ENCODE measurements at regions not wholly inside any gene's neighbourhood (a gene's known extent, or its start where the extent isn't known, plus 50 kb on each side); places are given as distances from the start of the nearest gene placed in this dataset.
"Not testable (repeated sequence)": the region's sequence is repeated elsewhere in the genome, so short reads cannot be mapped to it uniquely, and the experiment has no call there.

DNA sequence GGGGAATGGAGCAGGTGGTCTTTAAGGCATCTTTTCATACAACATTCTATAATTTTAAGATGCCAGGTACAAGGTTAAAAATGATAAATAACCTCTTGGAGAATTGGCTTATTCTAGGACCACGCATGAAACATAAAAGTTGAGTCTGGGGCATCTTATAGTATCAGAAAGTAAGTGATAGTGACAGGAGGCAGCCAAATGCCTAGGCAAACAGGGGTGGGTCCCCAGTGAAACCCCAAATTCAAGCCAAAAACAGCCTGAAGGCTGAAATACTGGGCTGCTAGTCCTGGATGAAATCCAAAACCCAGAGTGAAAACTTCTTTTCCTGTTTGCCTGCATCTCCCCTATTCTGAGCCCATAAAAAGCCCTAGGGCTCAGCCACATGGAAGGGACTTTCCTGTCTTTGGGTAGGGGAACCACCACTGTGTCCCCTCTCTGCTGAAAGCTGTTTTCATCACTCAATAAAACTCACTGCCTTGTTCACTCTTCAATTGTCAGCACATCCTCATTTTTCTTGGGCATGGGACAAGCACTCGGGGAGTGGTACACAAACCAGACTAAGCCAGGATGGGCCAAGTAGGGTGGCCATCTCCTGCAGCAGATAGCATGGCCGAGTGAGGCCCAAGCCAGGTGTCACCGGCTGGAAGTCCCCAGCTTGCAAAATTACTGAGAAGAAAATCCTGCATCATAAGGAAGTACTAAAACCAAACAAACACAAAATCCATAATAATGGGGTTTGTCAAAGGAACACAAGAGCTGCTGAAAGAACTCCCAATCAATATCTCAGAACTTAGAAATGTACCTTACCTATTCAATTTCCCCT is 241.6 kb upstream of the GALNT17 start:
- Mint-ChIP-seq H3K4me3 (ENCODE audit: unreplicated experiment) (no peak overlapping the region), H3K4me1 (ENCODE audit: low read depth, unreplicated experiment) (no peaks in the 10 kb centered on the region), H3K27me3 (ENCODE audit: unreplicated experiment) (peaks cover 2% of the 10 kb centered on the region), H3K27ac (ENCODE audit: unreplicated experiment) (no peak overlapping the region), H3K9me3 (ENCODE audit: unreplicated experiment) (peaks cover 6% of the 10 kb centered on the region), H3K36me3 (ENCODE audit: unreplicated experiment) (peaks cover 17% of the 10 kb centered on the region)
- TF ChIP-seq, protein P1, sequence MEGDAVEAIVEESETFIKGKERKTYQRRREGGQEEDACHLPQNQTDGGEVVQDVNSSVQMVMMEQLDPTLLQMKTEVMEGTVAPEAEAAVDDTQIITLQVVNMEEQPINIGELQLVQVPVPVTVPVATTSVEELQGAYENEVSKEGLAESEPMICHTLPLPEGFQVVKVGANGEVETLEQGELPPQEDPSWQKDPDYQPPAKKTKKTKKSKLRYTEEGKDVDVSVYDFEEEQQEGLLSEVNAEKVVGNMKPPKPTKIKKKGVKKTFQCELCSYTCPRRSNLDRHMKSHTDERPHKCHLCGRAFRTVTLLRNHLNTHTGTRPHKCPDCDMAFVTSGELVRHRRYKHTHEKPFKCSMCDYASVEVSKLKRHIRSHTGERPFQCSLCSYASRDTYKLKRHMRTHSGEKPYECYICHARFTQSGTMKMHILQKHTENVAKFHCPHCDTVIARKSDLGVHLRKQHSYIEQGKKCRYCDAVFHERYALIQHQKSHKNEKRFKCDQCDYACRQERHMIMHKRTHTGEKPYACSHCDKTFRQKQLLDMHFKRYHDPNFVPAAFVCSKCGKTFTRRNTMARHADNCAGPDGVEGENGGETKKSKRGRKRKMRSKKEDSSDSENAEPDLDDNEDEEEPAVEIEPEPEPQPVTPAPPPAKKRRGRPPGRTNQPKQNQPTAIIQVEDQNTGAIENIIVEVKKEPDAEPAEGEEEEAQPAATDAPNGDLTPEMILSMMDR (IDR thresholded peaks at IDR 0.05; ENCODE audit: partially characterized antibody, unreplicated experiment): no peak
- no peak for DNase-seq

DNA sequence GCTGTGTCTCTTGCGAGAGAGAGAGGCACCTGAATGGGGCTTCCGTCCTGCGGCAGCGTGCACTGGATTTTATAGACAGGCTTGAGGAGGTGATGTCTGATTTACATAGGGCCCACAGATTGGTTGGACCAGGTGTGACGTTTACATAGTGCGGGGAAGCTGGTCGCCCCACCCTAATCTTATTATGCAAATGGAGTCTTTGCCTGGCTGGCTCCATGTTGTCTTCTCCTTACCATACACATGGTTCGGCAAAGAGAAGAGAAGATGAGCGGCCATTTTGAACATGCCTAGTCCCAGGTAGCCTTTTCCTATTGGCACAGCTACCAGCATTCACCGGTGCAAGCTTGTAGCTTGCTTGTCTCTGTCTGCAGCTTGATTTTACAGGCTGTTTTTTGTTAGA is 238.5 kb upstream of the GALNT17 start:
- Mint-ChIP-seq H3K27me3 (ENCODE audit: unreplicated experiment) (peaks cover 2% of the 10 kb centered on the region), H3K27ac (ENCODE audit: unreplicated experiment) (no peak overlapping the region), H3K9me3 (ENCODE audit: unreplicated experiment) (peaks cover 4% of the 10 kb centered on the region), H3K4me1 (ENCODE audit: low read depth, unreplicated experiment) (no peaks in the 10 kb centered on the region), H3K36me3 (ENCODE audit: unreplicated experiment) (peaks cover 9% of the 10 kb centered on the region), H3K4me3 (ENCODE audit: unreplicated experiment) (no peak overlapping the region)
- DNase-seq: no peak
- TF ChIP-seq, protein P1 (IDR thresholded peaks at IDR 0.05; ENCODE audit: partially characterized antibody, unreplicated experiment): no peak

DNA sequence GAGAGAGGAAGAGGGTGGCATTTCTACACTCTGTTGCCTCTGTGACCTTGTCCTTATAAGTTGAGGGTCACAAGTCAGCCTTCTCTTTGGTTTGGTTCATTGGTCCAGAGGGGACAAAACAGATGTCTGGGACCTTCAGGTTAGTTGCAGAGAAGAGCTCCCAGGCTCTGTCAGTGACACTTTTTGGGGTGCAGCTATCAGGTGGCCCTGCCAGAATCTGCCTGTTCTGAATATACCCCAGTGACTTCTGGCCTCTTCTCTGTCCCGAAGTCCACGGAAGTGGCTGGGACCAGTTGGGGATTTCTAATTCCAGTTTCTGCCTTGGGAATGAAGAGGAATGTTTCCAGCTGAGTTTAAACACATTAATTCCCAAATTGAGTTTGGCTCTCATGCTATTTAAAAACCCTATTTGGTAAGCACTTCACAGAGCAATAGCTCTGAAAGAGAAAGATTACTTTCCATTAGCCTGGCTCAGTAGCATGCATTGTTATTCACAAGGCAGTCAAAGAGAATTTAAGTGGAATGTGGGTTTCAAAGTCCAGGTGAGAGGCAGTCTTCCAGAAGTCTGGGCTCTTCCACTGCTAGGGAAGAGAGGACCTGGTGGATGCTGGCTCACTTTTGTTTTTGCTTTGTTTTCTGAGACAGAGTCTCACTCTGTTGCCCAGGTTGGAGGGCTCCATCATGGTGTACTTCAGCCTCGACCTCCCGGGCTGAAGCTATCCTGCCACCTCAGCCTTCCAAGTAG is 237.8 kb upstream of the GALNT17 start:
- Mint-ChIP-seq H3K36me3 (ENCODE audit: unreplicated experiment) (peaks cover 9% of the 10 kb centered on the region), H3K27ac (ENCODE audit: unreplicated experiment) (no peak overlapping the region), H3K4me3 (ENCODE audit: unreplicated experiment) (no peak overlapping the region), H3K27me3 (ENCODE audit: unreplicated experiment) (no peaks in the 10 kb centered on the region), H3K9me3 (ENCODE audit: unreplicated experiment) (peaks cover 4% of the 10 kb centered on the region), H3K4me1 (ENCODE audit: low read depth, unreplicated experiment) (no peaks in the 10 kb centered on the region)
- TF ChIP-seq, protein P1 (IDR thresholded peaks at IDR 0.05; ENCODE audit: partially characterized antibody, unreplicated experiment): no peak
- DNase-seq: no peak

DNA sequence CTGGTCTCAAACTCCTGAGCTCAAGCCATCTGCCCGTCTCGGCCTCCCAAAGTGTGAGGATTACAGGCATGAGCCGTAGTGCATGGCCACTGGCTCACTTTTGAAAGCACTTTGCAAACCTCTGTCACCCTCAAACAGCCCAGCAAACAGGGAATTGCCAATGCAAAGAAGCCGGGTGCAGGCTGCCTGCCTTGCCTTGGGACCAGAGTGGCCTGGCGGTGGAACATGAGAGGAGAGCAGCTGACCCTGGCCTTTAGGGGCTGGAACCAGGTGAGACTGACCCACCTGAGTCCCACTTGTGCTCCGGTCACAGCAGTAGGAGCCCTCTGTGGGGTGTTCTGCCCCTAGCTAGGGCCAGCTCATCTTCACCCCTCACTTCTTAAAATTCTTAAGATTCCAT is 237.1 kb upstream of the GALNT17 start:
- no peaks in the 10 kb centered on the region for H3K4me1 Mint-ChIP-seq (ENCODE audit: low read depth, unreplicated experiment)
- DNase-seq: no peak
- H3K27ac Mint-ChIP-seq (ENCODE audit: unreplicated experiment): no peak overlapping the region
- H3K36me3 Mint-ChIP-seq (ENCODE audit: unreplicated experiment): peaks cover 9% of the 10 kb centered on the region
- peaks cover 4% of the 10 kb centered on the region for H3K9me3 Mint-ChIP-seq (ENCODE audit: unreplicated experiment)
- TF ChIP-seq, protein P1 (IDR thresholded peaks at IDR 0.05; ENCODE audit: partially characterized antibody, unreplicated experiment): no peak
- no peaks in the 10 kb centered on the region for H3K27me3 Mint-ChIP-seq (ENCODE audit: unreplicated experiment)
- no peak overlapping the region for H3K4me3 Mint-ChIP-seq (ENCODE audit: unreplicated experiment)

DNA sequence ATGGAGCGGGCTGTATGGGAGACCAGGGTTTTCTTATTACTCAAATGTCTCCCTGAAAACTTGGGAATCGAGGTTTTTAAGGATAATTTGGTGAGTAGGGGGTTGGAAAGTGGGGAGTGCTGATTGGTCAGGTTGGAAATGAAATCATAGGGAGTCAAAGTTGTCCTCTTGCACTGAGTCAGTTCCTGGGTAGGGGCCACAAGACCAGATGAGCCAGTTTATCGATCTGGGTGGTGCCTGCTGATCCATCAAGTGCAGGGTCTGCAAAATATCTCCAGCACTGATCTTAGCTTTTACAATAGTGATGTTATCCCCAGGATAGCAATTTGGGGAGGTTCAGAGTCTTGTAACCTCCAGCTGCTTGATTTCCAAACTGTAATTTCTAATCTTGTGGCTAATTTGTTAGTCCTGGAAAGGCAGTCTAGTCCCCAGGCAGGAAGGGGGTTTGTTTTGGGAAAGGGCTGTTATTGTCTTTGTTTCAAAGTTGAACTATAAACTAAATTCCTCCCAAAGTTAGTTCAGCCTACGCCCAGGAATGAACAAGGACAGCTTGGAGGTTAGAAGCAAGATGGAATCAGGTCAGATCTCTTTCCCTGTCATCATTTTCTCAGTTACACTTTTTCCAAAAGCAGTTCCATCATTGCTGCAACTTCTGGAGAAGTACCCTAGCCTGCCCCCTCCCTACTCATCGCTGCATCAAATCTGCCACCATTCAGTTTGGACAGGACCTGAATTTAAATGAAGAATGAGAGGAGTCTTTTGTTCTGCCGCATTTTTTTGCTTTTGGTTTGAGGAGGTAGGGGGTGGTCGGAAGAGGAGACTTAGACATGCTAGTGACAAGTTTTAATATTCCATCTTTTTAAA is 236.4 kb upstream of the GALNT17 start:
- not testable (repeated sequence) for H3K4me1 Mint-ChIP-seq (ENCODE audit: low read depth, unreplicated experiment); H3K9me3 Mint-ChIP-seq (ENCODE audit: unreplicated experiment); H3K4me3 Mint-ChIP-seq (ENCODE audit: unreplicated experiment); H3K27me3 Mint-ChIP-seq (ENCODE audit: unreplicated experiment); H3K27ac Mint-ChIP-seq (ENCODE audit: unreplicated experiment); DNase-seq; H3K36me3 Mint-ChIP-seq (ENCODE audit: unreplicated experiment)
